ENCODE measurements at regions not wholly inside any gene's neighbourhood (a gene's known extent, or its start where the extent isn't known, plus 50 kb on each side); places are given as distances from the start of the nearest gene placed in this dataset.
A peak's percentile ranks its signal among the peaks of the same experiment; 100 is the strongest.
"Not testable (repeated sequence)": the region's sequence is repeated elsewhere in the genome, so short reads cannot be mapped to it uniquely, and the experiment has no call there.

DNA sequence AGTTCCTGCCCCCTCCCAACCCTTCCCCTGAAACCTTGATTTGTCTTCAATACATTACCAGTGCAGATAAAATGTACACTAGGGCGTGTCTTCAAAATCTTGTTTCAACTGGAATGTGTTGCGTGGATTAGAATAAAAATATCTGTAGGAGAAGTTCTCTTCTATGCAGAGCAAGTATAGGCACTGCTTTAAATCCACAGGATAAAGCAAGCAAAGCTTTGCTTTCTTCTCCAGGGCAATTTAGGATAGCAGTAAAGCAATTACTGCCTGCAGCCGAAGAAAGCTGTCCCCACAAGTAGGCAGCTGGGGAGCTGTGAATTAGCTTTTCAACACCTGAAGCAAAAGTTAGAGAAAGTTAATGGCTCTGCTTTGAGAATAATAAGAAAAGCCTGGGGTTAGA lies 329.7 kb upstream of the KCNMB2 start:
- TF ChIP-seq, protein P1, sequence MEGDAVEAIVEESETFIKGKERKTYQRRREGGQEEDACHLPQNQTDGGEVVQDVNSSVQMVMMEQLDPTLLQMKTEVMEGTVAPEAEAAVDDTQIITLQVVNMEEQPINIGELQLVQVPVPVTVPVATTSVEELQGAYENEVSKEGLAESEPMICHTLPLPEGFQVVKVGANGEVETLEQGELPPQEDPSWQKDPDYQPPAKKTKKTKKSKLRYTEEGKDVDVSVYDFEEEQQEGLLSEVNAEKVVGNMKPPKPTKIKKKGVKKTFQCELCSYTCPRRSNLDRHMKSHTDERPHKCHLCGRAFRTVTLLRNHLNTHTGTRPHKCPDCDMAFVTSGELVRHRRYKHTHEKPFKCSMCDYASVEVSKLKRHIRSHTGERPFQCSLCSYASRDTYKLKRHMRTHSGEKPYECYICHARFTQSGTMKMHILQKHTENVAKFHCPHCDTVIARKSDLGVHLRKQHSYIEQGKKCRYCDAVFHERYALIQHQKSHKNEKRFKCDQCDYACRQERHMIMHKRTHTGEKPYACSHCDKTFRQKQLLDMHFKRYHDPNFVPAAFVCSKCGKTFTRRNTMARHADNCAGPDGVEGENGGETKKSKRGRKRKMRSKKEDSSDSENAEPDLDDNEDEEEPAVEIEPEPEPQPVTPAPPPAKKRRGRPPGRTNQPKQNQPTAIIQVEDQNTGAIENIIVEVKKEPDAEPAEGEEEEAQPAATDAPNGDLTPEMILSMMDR (IDR thresholded peaks at IDR 0.05; ENCODE audit: insufficient read depth, low read length, severe bottlenecking), result no peak
- FAIRE-seq (no peak), DNase-seq (ENCODE audit: low read depth) (peak; percentile 22)
- no peaks in the 10 kb centered on the region for H3K36me3 ChIP-seq (ENCODE audit: control insufficient read depth, insufficient read depth, low read length)
- no peaks in the 10 kb centered on the region for H3K27me3 ChIP-seq (ENCODE audit: control insufficient read depth, insufficient read depth, low read length)
- H3K4me3 ChIP-seq (ENCODE audit: low read depth, low read length), result no peak overlapping the region

DNA sequence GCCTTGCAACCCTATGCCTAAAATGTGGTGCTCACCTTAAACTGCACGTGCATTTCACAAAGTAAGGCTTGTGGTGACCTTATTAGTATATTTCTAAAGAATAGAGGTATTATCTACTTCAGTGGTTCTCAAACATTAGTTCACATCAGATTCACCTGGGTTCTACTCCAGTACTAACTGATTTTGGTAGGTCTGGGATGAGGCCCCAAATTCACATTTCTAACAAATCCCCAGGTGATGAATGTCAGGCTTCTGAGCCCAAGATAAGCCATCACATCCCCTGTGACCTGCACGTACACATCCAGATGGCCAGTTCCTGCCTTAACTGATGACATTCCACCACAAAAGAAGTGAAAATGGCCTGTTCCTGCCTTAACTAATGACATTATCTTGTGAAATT lies 329.1 kb upstream of the KCNMB2 start:
- not testable (repeated sequence) for DNase-seq (ENCODE audit: low read depth); H3K4me3 ChIP-seq (ENCODE audit: low read depth, low read length); H3K27me3 ChIP-seq (ENCODE audit: control insufficient read depth, insufficient read depth, low read length); FAIRE-seq; H3K36me3 ChIP-seq (ENCODE audit: control insufficient read depth, insufficient read depth, low read length)

DNA sequence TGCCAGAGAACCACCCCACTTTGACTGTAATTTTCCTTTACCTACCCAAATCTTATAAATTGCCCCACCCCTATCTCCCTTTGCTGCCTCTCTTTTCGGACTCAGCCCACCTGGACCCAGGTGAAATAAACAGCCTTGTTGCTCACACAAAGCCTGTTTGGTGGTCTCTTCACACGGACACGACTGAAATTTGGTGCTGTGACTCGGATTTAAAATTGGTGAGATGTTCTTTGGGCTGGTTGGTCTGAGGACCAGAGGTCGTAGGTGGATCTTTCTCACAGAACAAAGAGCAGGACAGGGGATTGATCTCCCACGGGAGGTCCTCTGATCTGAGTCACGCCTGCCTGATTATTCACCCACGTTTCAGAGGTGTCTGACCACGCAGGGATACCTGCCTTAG lies 328.6 kb upstream of the KCNMB2 start:
- FAIRE-seq; DNase-seq (ENCODE audit: low read depth); H3K27me3 ChIP-seq (ENCODE audit: control insufficient read depth, insufficient read depth, low read length); H3K36me3 ChIP-seq (ENCODE audit: control insufficient read depth, insufficient read depth, low read length); H3K4me3 ChIP-seq (ENCODE audit: low read depth, low read length): not testable (repeated sequence)

DNA sequence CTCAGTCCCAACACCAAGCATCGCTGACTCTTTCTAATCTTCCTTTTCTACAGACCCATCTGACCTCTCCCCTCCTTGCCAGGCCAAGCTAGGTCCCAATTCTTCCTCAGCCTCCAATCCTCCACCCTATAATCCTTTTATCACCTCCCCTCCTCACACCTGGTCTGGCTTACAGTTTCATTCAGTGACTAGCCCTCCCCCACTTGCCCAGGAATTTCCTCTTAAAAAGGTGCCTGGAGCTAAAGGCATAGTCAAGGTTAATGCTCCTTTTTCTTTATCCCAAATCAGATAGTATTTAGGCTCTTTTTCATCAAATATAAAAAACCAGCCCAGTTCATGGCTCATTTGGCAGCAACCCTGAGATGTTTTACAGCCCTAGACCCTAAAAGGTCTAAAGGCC lies 327.1 kb upstream of the KCNMB2 start:
- not testable (repeated sequence) for H3K36me3 ChIP-seq (ENCODE audit: control insufficient read depth, insufficient read depth, low read length); H3K4me3 ChIP-seq (ENCODE audit: low read depth, low read length); DNase-seq (ENCODE audit: low read depth); H3K27me3 ChIP-seq (ENCODE audit: control insufficient read depth, insufficient read depth, low read length); FAIRE-seq

GRCh38 chr3:178209618-178210017 lies 326.6 kb upstream of the KCNMB2 start:
- not testable (repeated sequence) for FAIRE-seq; H3K36me3 ChIP-seq (ENCODE audit: control insufficient read depth, insufficient read depth, low read length); H3K27me3 ChIP-seq (ENCODE audit: control insufficient read depth, insufficient read depth, low read length); H3K4me3 ChIP-seq (ENCODE audit: low read depth, low read length); DNase-seq (ENCODE audit: low read depth)

- H3K4me3 ChIP-seq (ENCODE audit: low read depth, low read length); FAIRE-seq; H3K36me3 ChIP-seq (ENCODE audit: control insufficient read depth, insufficient read depth, low read length); H3K27me3 ChIP-seq (ENCODE audit: control insufficient read depth, insufficient read depth, low read length): not testable (repeated sequence)
- peak; percentile 67 for DNase-seq (ENCODE audit: low read depth)
These were observed 325.1 kb upstream of the KCNMB2 start for GRCh38 chr3:178211086-178211485.

GRCh38 chr3:178217479-178217878 lies 318.8 kb upstream of the KCNMB2 start:
- H3K36me3 ChIP-seq (ENCODE audit: control insufficient read depth, insufficient read depth, low read length), result no peaks in the 10 kb centered on the region
- TF ChIP-seq, protein P1 (IDR thresholded peaks at IDR 0.05; ENCODE audit: insufficient read depth, low read length, severe bottlenecking), result no peak
- no peaks in the 10 kb centered on the region for H3K27me3 ChIP-seq (ENCODE audit: control insufficient read depth, insufficient read depth, low read length)
- FAIRE-seq (no peak), DNase-seq (ENCODE audit: low read depth) (no peak)
- no peak overlapping the region for H3K4me3 ChIP-seq (ENCODE audit: low read depth, low read length)

DNA sequence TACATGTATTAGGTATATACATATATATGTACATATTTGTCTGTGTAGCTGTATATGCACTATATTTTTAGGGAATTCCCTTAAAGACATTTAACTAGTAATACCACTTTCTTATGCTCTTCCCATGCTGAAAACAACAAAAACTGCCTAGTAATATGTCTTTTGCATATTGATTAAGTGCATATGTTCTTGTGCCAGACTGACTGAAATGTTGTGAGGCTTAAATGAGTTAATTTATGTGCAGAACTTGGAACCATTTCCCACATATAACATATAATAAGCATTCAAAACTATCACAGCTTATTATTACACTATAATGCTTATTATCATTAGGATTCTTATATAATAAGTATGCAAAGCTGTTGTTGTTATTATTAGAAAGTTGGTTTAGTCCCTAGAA lies 318.0 kb upstream of the KCNMB2 start:
- no peak for DNase-seq (ENCODE audit: low read depth)
- TF ChIP-seq, protein P1 (IDR thresholded peaks at IDR 0.05; ENCODE audit: insufficient read depth, low read length, severe bottlenecking), result no peak
- Histone ChIP-seq H3K27me3 (ENCODE audit: control insufficient read depth, insufficient read depth, low read length) (no peaks in the 10 kb centered on the region), H3K36me3 (ENCODE audit: control insufficient read depth, insufficient read depth, low read length) (no peaks in the 10 kb centered on the region), H3K4me3 (ENCODE audit: low read depth, low read length) (no peak overlapping the region)
- FAIRE-seq, result no peak

- not testable (repeated sequence) for H3K27me3 ChIP-seq (ENCODE audit: control insufficient read depth, insufficient read depth, low read length); FAIRE-seq; DNase-seq (ENCODE audit: low read depth); H3K4me3 ChIP-seq (ENCODE audit: low read depth, low read length); H3K36me3 ChIP-seq (ENCODE audit: control insufficient read depth, insufficient read depth, low read length)
These were observed 316.6 kb upstream of the KCNMB2 start for GRCh38 chr3:178219661-178220060.
